SK-N-SH (cell line): ENCODE measurements at regions not wholly inside any gene's neighbourhood (a gene's known extent, or its start where the extent isn't known, plus 50 kb on each side); places are given as distances from the start of the nearest gene placed in this dataset.

Source experiments
- CTCF ChIA-PET: fragments of 300-600, 350-600 bp; formaldehyde crosslinking; extraction: SDS; loops from one replicate; lab custom pipeline; 2021; lab: Yijun Ruan, JAX
- POLR2A ChIA-PET: fragments of 350-600 bp; sonication (Branson Sonifier 250); formaldehyde crosslinking; extraction: SDS; loops from one replicate; lab custom pipeline; 2020; ENCODE audit warnings: antibody characterized with exemption, inconsistent platforms; lab: Yijun Ruan, JAX
- DNase-seq: peaks from one replicate; pipeline ENCODE4 v3.0.0; 2012
- H2AFZ ChIP-seq: fragments of 200-600 bp; sonication (generic); 2 replicates; pipeline ENCODE4 v1.8.1; 2016; ENCODE audit warnings: antibody characterized with exemption, mild to moderate bottlenecking, low read depth
- H3F3A ChIP-seq: fragments of 200-600 bp; sonication (generic); replicated peaks from 2 replicates; pipeline ENCODE3; 2016; ENCODE audit warnings: antibody characterized with exemption, mild to moderate bottlenecking; ENCODE audit not compliant: insufficient read depth
- H3K27ac ChIP-seq, 2 experiments: fragments of 200-500 bp in 1 of 2; fragments of 200-600 bp in 1 of 2; sonication (Bioruptor generic) in 1 of 2; sonication (generic), shearing (Covaris generic) in 1 of 2; 2 replicates each; pipeline versions ENCODE4 v1.5.1 to v1.6.1; 2014 to 2016; ENCODE audit warnings: low read depth in 2 of 2, inconsistent platforms in 1 of 2, low read length in 1 of 2, mild to moderate bottlenecking in 1 of 2, mixed read lengths in 1 of 2
- H3K27me3 ChIP-seq: fragments of 200-600 bp; sonication (generic), shearing (Covaris generic); 2 replicates; pipeline ENCODE4 v1.6.1; 2016; ENCODE audit warnings: mixed run types; ENCODE audit not compliant: insufficient read depth
- H3K36me3 ChIP-seq, 2 experiments: fragments of 200-500 bp in 1 of 2; fragments of 200-600 bp in 1 of 2; sonication (Bioruptor generic) in 1 of 2; sonication (generic) in 1 of 2; replicated peaks in 1 of 2; 2 replicates each; pipeline versions ENCODE3 to v1.5.1; 2014 to 2016; ENCODE audit warnings: low read length in 1 of 2, mild to moderate bottlenecking in 1 of 2; ENCODE audit not compliant: insufficient read depth in 2 of 2, control insufficient read depth in 1 of 2
- H3K4me1 ChIP-seq, 2 experiments: fragments of 200-500 bp in 1 of 2; fragments of 200-600 bp in 1 of 2; sonication (Bioruptor generic) in 1 of 2; sonication (generic), shearing (Covaris generic) in 1 of 2; 2 replicates each; pipeline versions ENCODE4 v1.5.1 to v1.6.1; 2014 to 2016; ENCODE audit warnings: low read depth in 1 of 2, low read length in 1 of 2, mixed run types in 1 of 2; ENCODE audit not compliant: insufficient read depth in 2 of 2, control insufficient read depth in 1 of 2
- H3K4me2 ChIP-seq: fragments of 200-600 bp; sonication (generic), shearing (Covaris generic); 2 replicates; pipeline ENCODE4 v1.6.1; 2017; ENCODE audit warnings: mixed run types
- H3K4me3 ChIP-seq, 2 experiments: fragments of 200-500 bp in 1 of 2; fragments of 200-600 bp in 1 of 2; sonication (Bioruptor generic) in 1 of 2; sonication (generic), shearing (Covaris generic) in 1 of 2; 2 replicates each; pipeline versions ENCODE4 v1.5.1 to v1.8.1; 2014 to 2016; ENCODE audit warnings: low read depth in 2 of 2, inconsistent platforms in 1 of 2, low read length in 1 of 2, mild to moderate bottlenecking in 1 of 2, mixed read lengths in 1 of 2, moderate library complexity in 1 of 2
- H3K79me2 ChIP-seq: fragments of 200-600 bp; sonication (generic); 2 replicates; pipeline ENCODE4 v1.8.1; 2017; ENCODE audit warnings: mild to moderate bottlenecking; ENCODE audit not compliant: insufficient read depth
- H3K9ac ChIP-seq: fragments of 200-600 bp; sonication (generic); 2 replicates; pipeline ENCODE4 v1.6.1; 2017; ENCODE audit warnings: mixed run types
- H3K9me2 ChIP-seq: fragments of 200-600 bp; sonication (generic); 2 replicates; pipeline ENCODE4 v1.6.1; 2017; ENCODE audit warnings: mixed run types
- H3K9me3 ChIP-seq: fragments of 200-600 bp; sonication (generic); 2 replicates; pipeline ENCODE4 v1.6.1; 2017; ENCODE audit warnings: mixed run types, mild to moderate bottlenecking, moderate library complexity
- H4K20me1 ChIP-seq: fragments of 200-600 bp; sonication (generic); 2 replicates; pipeline ENCODE4 v1.6.1; 2017; ENCODE audit warnings: mild to moderate bottlenecking, mixed run types; ENCODE audit not compliant: insufficient read depth
- CTCF ChIP-seq: fragments of 200-600 bp; sonication (generic); IDR thresholded peaks from 2 replicates; pipeline ENCODE4 v1.6.1; 2017; ENCODE audit warnings: antibody characterized with exemption, mild to moderate bottlenecking, moderate library complexity
- FOXM1 ChIP-seq: IDR thresholded peaks from 2 replicates; pipeline ENCODE4 v1.4.0; 2012; ENCODE audit warnings: low read depth, mild to moderate bottlenecking
- MAX ChIP-seq: IDR thresholded peaks from 2 replicates; pipeline ENCODE4 v1.4.0; 2012; ENCODE audit warnings: low read depth
- MXI1 ChIP-seq: IDR thresholded peaks from 2 replicates; pipeline ENCODE4 v1.6.1; 2012; ENCODE audit warnings: mild to moderate bottlenecking, low read depth, low read length, improper control_type of control experiment
- NFIC ChIP-seq: IDR thresholded peaks from 2 replicates; pipeline ENCODE4 v1.4.0; 2012; ENCODE audit warnings: borderline replicate concordance
- POLR2AphosphoS5 ChIP-seq: IDR thresholded peaks from 2 replicates; pipeline ENCODE4 v1.6.1; 2012; ENCODE audit warnings: low read depth, low read length
- RXRA ChIP-seq: IDR thresholded peaks from 2 replicates; pipeline ENCODE4 v1.4.0; 2012; ENCODE audit warnings: low read depth, mild to moderate bottlenecking, borderline replicate concordance
- SIN3A ChIP-seq: IDR thresholded peaks from 2 replicates; pipeline ENCODE4 v1.6.1; 2012; ENCODE audit warnings: low read depth, mild to moderate bottlenecking, low read length, moderate library complexity, borderline replicate concordance
- TAF1 ChIP-seq: IDR thresholded peaks from 2 replicates; pipeline ENCODE4 v1.6.1; 2012; ENCODE audit warnings: low read depth, mild to moderate bottlenecking, low read length, moderate library complexity, borderline replicate concordance
- TCF12 ChIP-seq: IDR thresholded peaks from 2 replicates; pipeline ENCODE4 v1.4.0; 2012
- TEAD4 ChIP-seq: IDR thresholded peaks from 2 replicates; pipeline ENCODE4 v1.4.0; 2012; ENCODE audit warnings: mild to moderate bottlenecking, borderline replicate concordance; ENCODE audit not compliant: insufficient read depth
- USF1 ChIP-seq: IDR thresholded peaks from 2 replicates; pipeline ENCODE4 v1.4.0; 2012; ENCODE audit warnings: low read depth, borderline replicate concordance
- USF2 ChIP-seq: fragments of 150-350 bp; IDR thresholded peaks from 2 replicates; pipeline ENCODE4 v1.6.1; 2017; ENCODE audit warnings: antibody characterized with exemption, low read length, low read depth, borderline replicate concordance
- ZBTB33 ChIP-seq: IDR thresholded peaks from 2 replicates; pipeline ENCODE4 v1.4.0; 2012; ENCODE audit warnings: low read depth, borderline replicate concordance
- WGBS: methylation state at CpG from one replicate; pipeline ENCODE4 v1.1.6; 2017; ENCODE audit warnings: low lambda C conversion rate; 5-methylcytosine and 5-hydroxymethylcytosine counted together

- TF ChIP-seq NFIC (no peak), TCF12 (no peak), MXI1 (no peak)
Measured at GRCh38 chr1:215375381-215375780, 191.7 kb upstream of the KCTD3 start (continued).

GRCh38 chr1:215376544-215377264 lies 190.4 kb upstream of the KCTD3 start:
- Histone ChIP-seq H3K36me3 (no peaks in the 10 kb centered on the region), H3K4me3 (no peak overlapping the region), H2AFZ (no peak overlapping the region), H3K79me2 (no peaks in the 10 kb centered on the region), H3K9me3 (no peaks in the 10 kb centered on the region), H3K27me3 (no peaks in the 10 kb centered on the region), H3K9me2 (no peaks in the 10 kb centered on the region), H3F3A (no peaks in the 10 kb centered on the region), H3K27ac (no peak overlapping the region), H4K20me1 (no peaks in the 10 kb centered on the region), H3K4me2 (no peak overlapping the region), H3K9ac (no peak overlapping the region), H3K4me1 (no peaks in the 10 kb centered on the region; a peak in 1 of 4 replicates)
- CTCF ChIA-PET, result no interaction called here
- no peak for DNase-seq
- POLR2A ChIA-PET, result no interaction called here
- TF ChIP-seq FOXM1 (no peak), ZBTB33 (no peak), NFIC (no peak), MAX (no peak), POLR2AphosphoS5 (no peak), SIN3A (no peak), TEAD4 (no peak), CTCF (no peak), USF1 (no peak), USF2 (no peak), TAF1 (no peak), RXRA (no peak)
- WGBS, result 5% methylated on average over 2 of the region's 2 CpGs
